GM12891 (cell line): ENCODE measurements at regions not wholly inside any gene's neighbourhood (a gene's known extent, or its start where the extent isn't known, plus 50 kb on each side); places are given as distances from the start of the nearest gene placed in this dataset.

Source experiments
- DNase-seq: peaks from one replicate; pipeline ENCODE4 v3.0.0; 2011; ENCODE audit warnings: low spot score; ENCODE audit not compliant: insufficient read length
- FAIRE-seq: peaks from 2 replicates; lab custom pipeline; 2011; peaks lifted over from hg19 to GRCh38; lab: Jason Lieb, UNC
- PAX5 ChIP-seq: IDR thresholded peaks from 2 replicates; pipeline ENCODE4 v1.6.1; 2011; ENCODE audit warnings: low read length, moderate library complexity, mild to moderate bottlenecking; ENCODE audit not compliant: insufficient read depth, severe bottlenecking
- POLR2A ChIP-seq: IDR thresholded peaks from 2 replicates; pipeline ENCODE4 v1.6.1; 2011; ENCODE audit warnings: low read depth, low read length, control low read depth
- POLR2AphosphoS5 ChIP-seq: IDR thresholded peaks from 2 replicates; pipeline ENCODE4 v1.6.1; 2011; ENCODE audit warnings: low read depth, low read length, control low read depth
- POU2F2 ChIP-seq: IDR thresholded peaks from 2 replicates; pipeline ENCODE4 v1.6.1; 2011; ENCODE audit warnings: low read depth, mild to moderate bottlenecking, control low read depth, low read length, moderate library complexity
- SPI1 ChIP-seq: IDR thresholded peaks from 2 replicates; pipeline ENCODE4 v1.6.1; 2011; ENCODE audit warnings: low read depth, low read length, control low read depth
- TAF1 ChIP-seq: IDR thresholded peaks from 2 replicates; pipeline ENCODE4 v1.6.1; 2011; ENCODE audit warnings: low read depth, low read length, control low read depth

DNA sequence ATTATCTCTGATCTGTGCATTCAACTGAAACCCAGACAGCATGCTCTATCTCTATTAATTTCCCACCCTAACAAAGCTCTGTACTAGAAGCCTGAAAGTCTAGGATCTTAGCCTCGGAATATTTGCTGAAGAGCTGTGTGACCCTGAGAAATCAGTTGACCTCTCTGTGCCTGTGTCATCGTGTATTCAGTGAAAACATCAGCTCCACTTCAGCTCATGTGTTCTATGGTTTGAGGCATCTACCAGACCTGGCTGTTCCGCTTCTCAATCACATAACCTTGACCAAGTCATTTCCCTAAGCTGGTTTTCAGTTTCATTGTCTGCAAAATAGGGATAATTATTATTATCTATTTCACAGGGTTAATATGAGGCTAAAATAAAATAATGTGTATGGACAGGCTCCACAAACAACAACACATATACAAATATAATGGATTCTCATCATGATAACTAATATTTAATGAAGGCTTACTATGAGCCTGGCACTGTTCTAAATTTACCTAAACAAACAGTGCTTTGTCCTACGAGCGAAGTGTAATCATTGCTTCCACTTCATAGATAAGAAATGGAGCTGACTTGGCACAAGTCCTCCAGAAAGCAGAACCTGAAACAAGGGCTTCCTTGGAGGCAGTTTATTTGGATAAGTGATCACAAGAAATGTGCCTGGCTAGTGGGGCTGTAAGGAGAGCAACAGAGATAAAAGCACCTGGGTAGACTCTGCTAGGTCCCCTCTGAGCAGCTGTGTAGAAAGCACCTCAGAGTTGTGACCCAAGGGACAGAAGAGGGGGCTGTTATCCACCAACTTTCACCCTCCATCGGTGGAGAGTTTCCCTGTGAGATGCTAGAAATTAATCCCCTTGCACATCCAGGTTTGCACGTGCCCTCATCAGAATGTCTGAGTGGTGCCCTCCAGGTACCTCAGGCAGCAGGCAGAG lies 356.9 kb downstream of the RAB28 start:
- FAIRE-seq (no peak), DNase-seq (no peak)
- TF ChIP-seq TAF1, result no peak
- no peak for TF ChIP-seq PAX5

- DNase-seq (no peak), FAIRE-seq (no peak)
- TF ChIP-seq POLR2AphosphoS5 (no peak), POU2F2 (no peak), SPI1 (no peak), TAF1 (no peak), POLR2A (no peak), PAX5 (no peak)
These were observed 365.5 kb downstream of the RAB28 start for GRCh38 chr4:13118633-13119032.

GRCh38 chr4:13117185-13117584 lies 367.0 kb downstream of the RAB28 start:
- DNase-seq (no peak), FAIRE-seq (no peak)
- TF ChIP-seq POLR2AphosphoS5, result no peak
- no peak for TF ChIP-seq POLR2A
- no peak for TF ChIP-seq POU2F2
- TF ChIP-seq SPI1, result no peak
- TF ChIP-seq TAF1, result no peak
- TF ChIP-seq PAX5, result no peak

DNA sequence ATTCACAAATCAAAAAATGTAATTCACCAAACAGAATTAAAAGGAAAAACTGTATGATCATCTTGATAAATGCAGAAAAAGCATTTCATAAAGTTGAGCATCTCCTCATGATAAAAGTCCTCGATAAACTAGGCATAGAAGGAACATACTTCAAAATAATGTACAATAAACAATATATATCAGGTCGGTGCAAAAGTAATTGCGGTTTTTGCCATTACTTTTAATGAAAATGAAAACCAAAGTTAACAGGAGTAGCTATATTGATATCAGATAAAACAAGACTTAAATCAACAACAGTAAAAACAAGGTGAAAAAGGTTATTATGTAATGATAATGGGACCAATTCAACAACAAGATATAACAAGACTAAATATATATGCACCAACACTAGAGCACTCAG lies 372.1 kb downstream of the RAB28 start:
- FAIRE-seq (no peak), DNase-seq (no peak)
- no peak for TF ChIP-seq PAX5
- no peak for TF ChIP-seq POU2F2
- no peak for TF ChIP-seq SPI1
- no peak for TF ChIP-seq TAF1
- no peak for TF ChIP-seq POLR2A
- TF ChIP-seq POLR2AphosphoS5, result no peak

- FAIRE-seq (no peak), DNase-seq (no peak)
- TF ChIP-seq POU2F2, result no peak
- no peak for TF ChIP-seq POLR2AphosphoS5
- TF ChIP-seq POLR2A, result no peak
- TF ChIP-seq TAF1, result no peak
These were observed 374.6 kb downstream of the RAB28 start for GRCh38 chr4:13109536-13109935.

DNA sequence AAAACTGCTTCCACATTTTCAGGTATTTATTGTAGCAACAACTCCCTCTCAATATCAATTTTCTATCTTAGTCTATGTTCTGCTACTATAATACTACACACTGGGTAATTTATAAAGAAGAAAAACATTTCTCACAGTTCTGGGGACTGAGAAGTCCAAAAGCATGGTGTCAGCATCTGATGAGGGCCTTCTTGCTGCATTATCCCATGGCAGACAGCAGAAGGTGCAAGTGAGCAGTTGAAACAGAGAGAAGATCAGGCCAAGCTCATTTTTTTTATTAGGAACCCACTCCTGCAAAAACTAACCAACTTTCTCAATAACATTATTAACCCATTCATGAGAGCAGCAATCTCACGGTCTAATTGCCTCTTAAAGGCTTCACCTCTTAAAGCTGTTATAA lies 376.0 kb downstream of the RAB28 start:
- FAIRE-seq (no peak), DNase-seq (no peak)
- TF ChIP-seq TAF1, result no peak
- TF ChIP-seq POU2F2, result no peak
- no peak for TF ChIP-seq PAX5
- no peak for TF ChIP-seq POLR2A
- no peak for TF ChIP-seq POLR2AphosphoS5
- TF ChIP-seq SPI1, result no peak

- TF ChIP-seq POU2F2 (no peak), SPI1 (no peak), POLR2A (no peak), POLR2AphosphoS5 (no peak), PAX5 (no peak), TAF1 (no peak)
- FAIRE-seq (no peak), DNase-seq (no peak)
These were observed 380.6 kb downstream of the RAB28 start for GRCh38 chr4:13103382-13104015.

DNA sequence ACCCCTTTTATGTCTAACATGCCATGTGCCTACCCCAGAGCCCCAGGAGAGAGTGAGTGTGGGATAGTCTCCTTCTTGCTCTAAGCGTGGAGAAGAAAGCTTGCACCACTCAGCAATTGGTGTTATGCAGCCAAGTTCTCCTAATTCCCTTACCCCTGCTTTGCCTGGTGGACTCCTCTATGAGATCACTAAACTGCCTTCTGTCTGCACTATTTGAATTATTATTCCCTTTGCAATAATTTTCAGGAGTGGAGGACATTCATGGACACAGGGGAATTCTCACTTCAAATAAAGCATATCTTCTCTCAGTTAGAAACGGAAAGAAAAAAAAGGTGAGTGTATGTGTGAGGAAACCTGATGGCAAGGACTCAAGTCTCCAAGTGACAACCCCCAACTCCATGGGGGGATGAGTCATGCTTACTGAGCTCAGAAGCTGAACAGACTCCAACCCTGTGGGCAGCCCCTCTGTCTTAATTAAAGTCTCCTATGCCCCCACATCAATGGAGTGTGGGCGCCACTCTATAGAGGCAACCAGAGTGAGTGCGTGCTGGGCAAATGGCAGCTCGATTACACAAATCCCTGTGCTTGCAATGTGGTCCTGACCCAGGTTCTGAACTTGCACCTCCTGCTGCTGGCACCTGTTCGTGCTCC lies 381.9 kb downstream of the RAB28 start:
- no peak for FAIRE-seq
- TF ChIP-seq TAF1 (no peak), PAX5 (no peak), POU2F2 (no peak), SPI1 (no peak), POLR2AphosphoS5 (no peak), POLR2A (no peak)
- DNase-seq, result no peak

- FAIRE-seq (no peak), DNase-seq (no peak)
- TF ChIP-seq POLR2AphosphoS5, result no peak
- no peak for TF ChIP-seq TAF1
- no peak for TF ChIP-seq POLR2A
- TF ChIP-seq POU2F2, result no peak
- TF ChIP-seq SPI1, result no peak
- TF ChIP-seq PAX5, result no peak
These were observed 386.2 kb downstream of the RAB28 start for GRCh38 chr4:13097971-13098370.

DNA sequence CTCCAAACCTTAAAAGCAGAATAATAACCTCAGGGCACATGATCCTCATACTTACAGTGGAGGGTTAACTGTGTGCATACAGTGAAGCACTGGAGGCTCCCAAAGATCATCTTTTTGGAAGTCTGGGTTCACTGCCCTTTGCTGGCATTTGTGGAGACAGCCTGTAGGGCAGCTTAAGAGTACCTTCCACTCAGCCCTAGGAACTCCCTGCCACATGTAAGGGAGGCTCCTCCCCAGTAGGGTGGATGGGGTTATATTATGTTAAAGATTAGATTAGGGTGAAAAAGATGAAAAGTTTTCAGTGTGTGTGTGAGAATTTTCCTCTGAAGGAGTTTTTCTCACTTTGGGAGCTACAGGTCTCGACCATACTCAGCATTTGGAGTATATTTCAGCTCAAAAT lies 388.4 kb downstream of the RAB28 start:
- FAIRE-seq (no peak), DNase-seq (no peak)
- TF ChIP-seq SPI1 (no peak), POLR2AphosphoS5 (no peak), PAX5 (no peak), POLR2A (no peak), POU2F2 (no peak), TAF1 (no peak)

- DNase-seq, result no peak
- TF ChIP-seq POLR2AphosphoS5 (no peak), SPI1 (no peak), TAF1 (no peak)
- no peak for FAIRE-seq
These were observed 391.0 kb downstream of the RAB28 start for GRCh38 chr4:13093170-13093569.
